ENCODE measurements at regions not wholly inside any gene's neighbourhood (a gene's known extent, or its start where the extent isn't known, plus 50 kb on each side); places are given as distances from the start of the nearest gene placed in this dataset.

DNA sequence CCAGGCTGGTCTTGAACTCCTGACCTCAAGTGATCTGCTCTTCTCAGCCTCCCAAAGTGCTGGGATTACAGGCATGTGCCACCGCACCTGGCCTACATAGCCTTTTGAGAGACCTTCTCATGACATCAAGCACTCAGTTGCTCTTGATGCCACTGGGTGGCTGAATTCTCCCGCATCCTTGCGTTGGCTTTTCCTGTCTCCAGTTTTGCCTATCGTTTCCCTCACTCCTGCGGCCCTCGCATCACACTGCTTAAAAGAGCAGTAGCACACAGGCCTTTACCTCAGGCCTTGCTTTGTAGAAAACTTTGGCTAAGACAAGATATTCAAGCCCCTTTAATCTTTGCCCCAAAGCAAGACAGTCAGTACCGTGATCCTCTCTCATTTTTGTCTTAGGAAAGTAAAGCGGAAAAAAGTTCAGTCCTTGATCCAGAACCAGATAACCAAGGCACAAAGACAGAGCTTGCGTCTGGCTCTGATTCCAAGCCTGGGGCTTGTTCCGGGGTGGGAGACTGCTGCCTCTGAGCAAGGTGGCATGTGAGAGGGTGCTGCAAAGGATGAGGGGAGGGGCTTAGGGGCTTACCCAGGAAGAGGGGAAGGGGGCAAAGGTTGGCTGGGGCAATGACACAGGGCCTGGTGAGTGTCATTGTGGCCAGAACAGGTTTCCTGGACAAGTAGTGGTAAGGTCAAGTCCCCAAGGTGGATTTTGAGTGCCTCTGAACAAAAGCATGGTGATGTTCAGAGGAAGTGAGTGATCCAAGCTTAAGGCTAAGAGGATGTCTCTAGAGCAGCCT lies 175.0 kb upstream of the TLE3 start:
- DNase-seq: peak; percentile 97

GRCh38 chr15:70271422-70272088 lies 173.8 kb upstream of the TLE3 start:
- peak; percentile 95 for DNase-seq

DNA sequence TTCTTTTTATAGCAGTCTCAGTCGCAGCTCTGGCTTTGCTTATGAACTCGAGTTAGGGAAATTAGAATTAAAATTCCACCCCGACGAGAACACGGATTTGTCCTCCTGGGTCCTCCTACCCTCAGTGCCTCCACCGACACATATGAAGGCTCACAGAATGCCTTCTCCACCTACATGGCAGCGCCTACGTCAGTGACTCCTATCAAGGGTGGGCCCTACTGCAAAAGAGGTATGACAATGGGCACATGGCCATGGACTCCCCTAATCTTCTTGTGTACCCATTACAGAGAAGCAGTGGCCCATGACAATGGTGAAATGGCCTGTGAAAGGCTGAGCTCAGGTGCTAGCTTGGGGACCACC lies 173.0 kb upstream of the TLE3 start:
- DNase-seq: no peak

GRCh38 chr15:70269991-70270751 lies 172.5 kb upstream of the TLE3 start:
- DNase-seq: no peak

- DNase-seq: no peak
These were observed 171.7 kb upstream of the TLE3 start for GRCh38 chr15:70269311-70269911.

DNA sequence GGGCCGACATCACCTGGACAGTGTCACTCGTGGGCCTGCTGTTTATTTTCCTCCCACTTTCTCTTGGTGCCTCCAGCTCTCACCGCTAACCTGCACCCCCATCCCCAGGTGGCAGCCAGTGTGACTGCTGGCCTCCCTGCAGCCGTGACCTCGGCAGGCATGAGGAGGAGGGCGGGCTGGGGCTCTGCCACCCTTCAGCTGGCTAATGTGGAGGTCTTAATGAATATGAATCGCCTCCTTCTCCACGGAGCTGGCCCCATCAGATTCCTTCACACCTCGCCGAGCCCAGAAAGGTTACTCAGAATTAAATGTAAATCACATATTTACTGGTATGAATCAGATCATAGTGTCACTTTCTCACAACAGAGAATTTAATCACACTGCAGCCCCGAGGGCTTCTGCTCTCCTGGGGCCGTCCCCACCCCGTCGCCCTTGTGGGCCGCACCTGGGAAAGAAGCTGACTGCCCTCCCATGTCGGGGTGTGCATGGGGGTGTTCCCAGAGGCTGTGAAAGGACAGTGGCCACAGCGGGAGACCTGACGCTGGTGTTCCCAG lies 171.1 kb upstream of the TLE3 start:
- DNase-seq: no peak

- DNase-seq: no peak
These were observed 170.2 kb upstream of the TLE3 start for GRCh38 chr15:70267879-70268278.

DNA sequence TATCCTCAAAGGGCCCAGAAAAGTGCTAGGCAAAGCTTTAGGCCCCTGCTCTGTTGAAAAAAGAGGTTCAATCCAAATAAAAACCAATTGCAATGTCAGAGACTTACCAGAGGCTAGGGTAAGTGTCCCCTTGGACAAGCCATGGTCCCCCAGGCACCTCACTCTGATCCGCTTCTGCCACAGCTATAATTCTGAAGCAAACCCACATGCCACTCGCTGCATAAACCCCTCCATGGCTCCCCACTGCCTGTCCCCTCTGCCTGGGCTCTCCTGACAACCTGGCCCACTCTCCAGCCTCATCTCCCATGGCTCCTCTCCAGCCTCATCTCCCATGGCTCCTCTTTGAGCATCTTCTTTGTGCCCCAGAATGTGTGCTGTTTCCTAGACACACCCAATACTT lies 169.6 kb upstream of the TLE3 start:
- DNase-seq: no peak

- no peak for DNase-seq
These were observed 168.8 kb upstream of the TLE3 start for GRCh38 chr15:70266412-70267121.

GRCh38 chr15:70265986-70266385 lies 168.3 kb upstream of the TLE3 start:
- DNase-seq: no peak

GRCh38 chr15:70265466-70265978 lies 167.8 kb upstream of the TLE3 start:
- no peak for DNase-seq

DNA sequence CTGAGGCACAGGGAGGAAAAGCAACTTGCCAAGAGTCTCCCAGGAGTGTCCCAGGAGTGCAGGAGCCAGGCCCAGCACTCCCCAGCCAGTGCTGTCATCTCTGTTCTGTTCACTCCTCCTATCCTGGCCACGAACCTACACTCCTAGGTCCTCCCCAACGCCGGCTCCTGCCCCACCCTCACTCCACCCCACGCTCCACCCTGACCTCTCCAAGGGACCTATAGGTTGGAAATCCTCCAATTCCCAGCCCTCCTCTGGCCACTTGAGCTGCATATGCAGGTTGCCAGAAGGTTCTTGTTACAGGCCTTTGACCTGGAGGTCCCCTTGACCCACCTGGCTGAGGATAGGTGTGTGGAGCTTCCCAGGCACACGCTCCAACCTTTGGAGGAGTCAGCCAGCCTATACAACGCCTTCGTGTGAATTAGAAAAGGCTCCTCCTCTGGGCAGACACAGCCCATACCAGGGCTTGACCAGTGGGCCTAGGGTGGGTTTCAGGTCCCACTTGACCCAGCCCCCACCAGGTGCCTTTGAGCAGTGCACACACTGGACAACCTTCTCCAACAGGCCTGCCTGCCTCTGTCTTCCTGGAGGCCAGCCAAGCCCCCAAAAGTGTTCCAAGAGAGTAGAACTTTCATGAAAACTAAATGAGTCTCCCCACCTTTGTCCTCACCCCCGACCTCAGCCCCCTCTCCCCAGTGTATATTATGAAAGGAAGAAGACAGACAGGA lies 167.2 kb upstream of the TLE3 start:
- DNase-seq: no peak

- DNase-seq: peak; percentile 69
These were observed 166.4 kb upstream of the TLE3 start for GRCh38 chr15:70264014-70264582.

DNA sequence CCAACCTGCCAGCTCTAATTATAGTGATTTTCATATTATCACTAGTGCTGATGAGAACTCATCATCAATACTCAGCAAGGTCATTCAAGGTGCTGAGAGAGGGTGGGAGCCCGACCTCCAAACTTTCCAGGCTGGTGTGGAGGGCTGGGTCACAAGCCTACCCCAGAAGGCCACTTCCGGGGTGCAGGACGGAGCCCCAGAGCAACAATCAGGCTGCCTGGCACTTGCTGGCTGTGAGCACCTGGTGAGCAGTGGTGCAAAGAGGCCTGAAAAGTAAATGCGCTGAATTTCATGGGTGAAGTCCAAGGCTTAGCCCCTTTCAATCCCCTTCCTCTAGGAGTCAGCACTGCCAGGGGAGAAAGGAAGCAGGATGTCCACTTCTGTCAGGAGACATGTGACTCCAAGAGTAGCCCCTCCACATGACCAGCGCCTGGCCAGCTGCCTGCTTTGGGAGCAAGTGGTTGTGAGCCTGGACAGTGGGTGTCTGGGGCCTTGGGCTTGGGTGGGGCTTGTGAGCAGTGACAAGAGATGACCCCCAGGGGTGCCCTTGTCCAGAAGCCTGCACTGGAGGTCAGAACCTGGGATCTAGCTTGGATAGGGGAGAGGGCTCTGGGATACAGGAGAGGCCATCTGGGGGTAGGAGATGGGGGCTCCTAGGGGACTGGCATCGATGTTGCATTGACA lies 165.0 kb upstream of the TLE3 start:
- no peak for DNase-seq

GRCh38 chr15:70262171-70262570 lies 164.5 kb upstream of the TLE3 start:
- no peak for DNase-seq

GRCh38 chr15:70261083-70261482 lies 163.4 kb upstream of the TLE3 start:
- DNase-seq: no peak

- DNase-seq: no peak
These were observed 162.9 kb upstream of the TLE3 start for GRCh38 chr15:70260580-70260979.

DNA sequence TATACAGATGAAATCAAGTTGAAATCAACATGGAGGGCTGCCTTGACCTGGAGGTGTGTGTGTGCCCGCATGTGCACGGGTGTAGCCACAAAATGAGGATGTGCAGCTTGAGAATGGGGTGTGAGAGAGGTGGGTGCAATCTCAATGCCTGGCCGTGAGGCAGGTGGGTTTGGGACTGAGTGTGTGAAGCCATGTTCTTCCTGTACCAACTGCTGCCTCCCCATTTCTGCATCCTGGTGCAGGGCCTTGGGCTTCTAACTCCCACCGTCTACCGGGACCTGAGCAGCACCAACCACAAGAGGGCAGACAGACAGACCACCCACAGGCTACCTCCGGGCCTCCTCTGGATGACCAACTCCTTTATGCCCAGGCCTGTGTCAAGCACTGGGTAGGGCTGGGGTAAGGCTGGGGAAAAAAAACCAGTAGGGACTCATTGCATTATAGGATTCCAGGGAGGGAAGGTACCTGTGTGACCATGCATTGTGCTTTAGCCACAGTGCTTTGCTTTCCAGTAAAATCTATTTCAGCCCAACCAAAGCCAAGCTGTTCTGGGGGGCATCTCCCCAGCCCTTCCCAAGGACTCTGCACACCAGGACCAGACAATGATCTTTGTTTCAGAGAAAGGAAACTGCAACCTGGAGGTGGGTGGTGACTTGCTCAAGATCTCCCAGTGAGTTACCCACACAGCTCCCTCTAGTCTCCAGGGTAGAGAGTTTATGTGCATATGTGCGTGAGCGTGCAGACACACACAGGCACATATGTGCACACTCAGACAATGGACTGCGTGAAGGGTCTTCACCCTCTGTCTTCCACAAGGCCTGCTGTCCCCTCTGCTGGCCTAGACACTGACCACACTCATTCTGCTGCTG lies 162.2 kb upstream of the TLE3 start:
- DNase-seq: no peak

- DNase-seq: peak; percentile 90
These were observed 161.3 kb upstream of the TLE3 start for GRCh38 chr15:70259028-70259424.

All from islet precursor cell (in vitro differentiated cells).